ENCODE measurements at regions not wholly inside any gene's neighbourhood (a gene's known extent, or its start where the extent isn't known, plus 50 kb on each side); places are given as distances from the start of the nearest gene placed in this dataset.

DNA sequence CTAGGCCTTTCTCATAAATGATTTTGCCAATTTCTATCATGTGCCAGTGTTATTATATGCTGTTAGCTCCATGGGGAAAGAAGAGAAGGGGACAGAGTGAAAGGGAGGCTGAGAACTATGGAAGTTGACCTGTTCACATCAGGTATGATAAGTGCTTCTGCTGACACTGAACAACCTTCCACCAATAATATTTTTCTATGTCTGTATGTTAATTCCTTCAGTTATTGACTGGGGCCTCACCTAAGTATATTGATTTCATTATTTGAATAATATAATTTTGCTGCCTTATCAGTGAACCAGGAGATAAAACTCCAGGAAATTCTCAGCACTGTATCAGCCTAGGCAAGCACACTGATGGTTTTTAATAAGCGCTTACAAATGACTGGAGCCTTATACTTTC, 262.8 kb downstream of the SNCA start:
- in situ Hi-C loops (cut with MboI) (no loop called here), intact Hi-C loops (cut with micrococcal nuclease; ENCODE audit: unreplicated experiment) (no loop called here)
- no TSS peak for BruUV-seq (replicated peaks)
- RAD21 ChIA-PET (ENCODE audit: unreplicated experiment) = no interaction called here
- SMC1A ChIA-PET (ENCODE audit: uncharacterized antibody, unreplicated experiment) = no interaction called here
- no peaks in the 10 kb centered on the region for H3K27me3 ChIP-seq (replicated peaks in 1 of 2; ENCODE audit: control insufficient read depth in 2 of 2, insufficient read depth in 2 of 2, low read length in 1 of 2)
- POLR2A ChIA-PET = no interaction called here
- no peaks in the 10 kb centered on the region for H3K4me1 ChIP-seq (ENCODE audit: control insufficient read depth, insufficient read depth, low read length)
- no peak overlapping the region for H3K4me2 ChIP-seq (ENCODE audit: control insufficient read depth, insufficient read depth)
- ATAC-seq (no peak), FAIRE-seq (no peak), DNase-seq (ENCODE audit: low read depth, low spot score) (no peak)
- no peak overlapping the region for H2AFZ ChIP-seq (ENCODE audit: control insufficient read depth, low read depth, low read length)
- no peaks in the 10 kb centered on the region for H3K79me2 ChIP-seq (ENCODE audit: control insufficient read depth, insufficient read depth, low read length)
- 100% methylated on average over 1 of the region's 1 CpG for WGBS (ENCODE audit: insufficient coverage, insufficient replicate concordance, low lambda C conversion rate, missing lambda C conversion rate)
- no peaks in the 10 kb centered on the region for H3K36me3 ChIP-seq (ENCODE audit: control insufficient read depth in 2 of 2, insufficient read depth in 2 of 2, low read length in 1 of 2)
- H3K9me3 ChIP-seq (replicated peaks; ENCODE audit: control insufficient read depth, insufficient read depth, low read length) = no peaks in the 10 kb centered on the region
- no peak overlapping the region for H3K4me3 ChIP-seq
- no peaks in the 10 kb centered on the region for H4K20me1 ChIP-seq (ENCODE audit: control insufficient read depth, insufficient read depth)
- CTCF ChIA-PET = interaction anchor here (1.0 to 1.1 kb wide), 2 partner anchors 14 to 17 kb away, joined by 3 read pairs; no protein-coding TSS in a partner anchor
- no peak overlapping the region for H3K9ac ChIP-seq (ENCODE audit: control insufficient read depth, insufficient read depth, low read length)
- no peak overlapping the region for H3K27ac ChIP-seq (ENCODE audit: control insufficient read depth, insufficient read depth)
- TF ChIP-seq, protein P1, sequence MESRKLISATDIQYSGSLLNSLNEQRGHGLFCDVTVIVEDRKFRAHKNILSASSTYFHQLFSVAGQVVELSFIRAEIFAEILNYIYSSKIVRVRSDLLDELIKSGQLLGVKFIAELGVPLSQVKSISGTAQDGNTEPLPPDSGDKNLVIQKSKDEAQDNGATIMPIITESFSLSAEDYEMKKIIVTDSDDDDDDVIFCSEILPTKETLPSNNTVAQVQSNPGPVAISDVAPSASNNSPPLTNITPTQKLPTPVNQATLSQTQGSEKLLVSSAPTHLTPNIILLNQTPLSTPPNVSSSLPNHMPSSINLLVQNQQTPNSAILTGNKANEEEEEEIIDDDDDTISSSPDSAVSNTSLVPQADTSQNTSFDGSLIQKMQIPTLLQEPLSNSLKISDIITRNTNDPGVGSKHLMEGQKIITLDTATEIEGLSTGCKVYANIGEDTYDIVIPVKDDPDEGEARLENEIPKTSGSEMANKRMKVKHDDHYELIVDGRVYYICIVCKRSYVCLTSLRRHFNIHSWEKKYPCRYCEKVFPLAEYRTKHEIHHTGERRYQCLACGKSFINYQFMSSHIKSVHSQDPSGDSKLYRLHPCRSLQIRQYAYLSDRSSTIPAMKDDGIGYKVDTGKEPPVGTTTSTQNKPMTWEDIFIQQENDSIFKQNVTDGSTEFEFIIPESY (IDR thresholded peaks at IDR 0.05) = no peak
- no peak for TF ChIP-seq CREB1 (IDR thresholded peaks at IDR 0.05; ENCODE audit: low read depth)
- no peak for TF ChIP-seq NFYA (IDR thresholded peaks at IDR 0.05; ENCODE audit: borderline replicate concordance, low read depth, low read length)
- TF ChIP-seq SKIL (IDR thresholded peaks at IDR 0.05; ENCODE audit: low read depth, poor library complexity, severe bottlenecking) = no peak
- no peak for TF ChIP-seq KDM1A (IDR thresholded peaks at IDR 0.05; ENCODE audit: borderline replicate concordance)
- TF ChIP-seq CEBPB (IDR thresholded peaks at IDR 0.05; ENCODE audit: borderline replicate concordance in 1 of 2, low read depth in 2 of 2, low read length in 2 of 2) = no peak
- TF ChIP-seq ZNF217 (IDR thresholded peaks at IDR 0.05) = no peak
- TF ChIP-seq NR2C2 (IDR thresholded peaks at IDR 0.05; ENCODE audit: borderline replicate concordance, control insufficient read depth, insufficient read length, low read depth) = no peak
- no peak for TF ChIP-seq SUZ12 (IDR thresholded peaks at IDR 0.05; ENCODE audit: unreplicated experiment)
- no peak for TF ChIP-seq ZNF622 (IDR thresholded peaks at IDR 0.05)
- TF ChIP-seq, protein P2, sequence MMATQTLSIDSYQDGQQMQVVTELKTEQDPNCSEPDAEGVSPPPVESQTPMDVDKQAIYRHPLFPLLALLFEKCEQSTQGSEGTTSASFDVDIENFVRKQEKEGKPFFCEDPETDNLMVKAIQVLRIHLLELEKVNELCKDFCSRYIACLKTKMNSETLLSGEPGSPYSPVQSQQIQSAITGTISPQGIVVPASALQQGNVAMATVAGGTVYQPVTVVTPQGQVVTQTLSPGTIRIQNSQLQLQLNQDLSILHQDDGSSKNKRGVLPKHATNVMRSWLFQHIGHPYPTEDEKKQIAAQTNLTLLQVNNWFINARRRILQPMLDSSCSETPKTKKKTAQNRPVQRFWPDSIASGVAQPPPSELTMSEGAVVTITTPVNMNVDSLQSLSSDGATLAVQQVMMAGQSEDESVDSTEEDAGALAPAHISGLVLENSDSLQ (IDR thresholded peaks at IDR 0.05) = no peak
- no peak for TF ChIP-seq KLF5 (IDR thresholded peaks at IDR 0.05; ENCODE audit: partially characterized antibody)
- no peak for TF ChIP-seq CUX1 (IDR thresholded peaks at IDR 0.05; ENCODE audit: insufficient replicate concordance, low read depth, low read length)
- TF ChIP-seq, protein P3, sequence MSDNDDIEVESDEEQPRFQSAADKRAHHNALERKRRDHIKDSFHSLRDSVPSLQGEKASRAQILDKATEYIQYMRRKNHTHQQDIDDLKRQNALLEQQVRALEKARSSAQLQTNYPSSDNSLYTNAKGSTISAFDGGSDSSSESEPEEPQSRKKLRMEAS (IDR thresholded peaks at IDR 0.05; ENCODE audit: low read depth, low read length) = no peak
- TF ChIP-seq BRCA1 (IDR thresholded peaks at IDR 0.05; ENCODE audit: low read depth, low read length) = no peak
